AG10803 (cell line): ENCODE measurements at regions not wholly inside any gene's neighbourhood (a gene's known extent, or its start where the extent isn't known, plus 50 kb on each side); places are given as distances from the start of the nearest gene placed in this dataset.

Experiments
- DNase-seq: peaks from one replicate; pipeline ENCODE4 v3.0.0; 2010; ENCODE audit warnings: low read depth
- H3K4me3 ChIP-seq: 2 replicates; pipeline ENCODE4 v1.5.1; 2011; ENCODE audit warnings: mild to moderate bottlenecking, low read length, control low read depth
- TF ChIP-seq, protein P1 (sequence below): conservative IDR thresholded peaks from 2 replicates; pipeline ENCODE4 v1.5.1; 2011; ENCODE audit warnings: mild to moderate bottlenecking, low read length, control low read depth, inconsistent platforms

DNA sequence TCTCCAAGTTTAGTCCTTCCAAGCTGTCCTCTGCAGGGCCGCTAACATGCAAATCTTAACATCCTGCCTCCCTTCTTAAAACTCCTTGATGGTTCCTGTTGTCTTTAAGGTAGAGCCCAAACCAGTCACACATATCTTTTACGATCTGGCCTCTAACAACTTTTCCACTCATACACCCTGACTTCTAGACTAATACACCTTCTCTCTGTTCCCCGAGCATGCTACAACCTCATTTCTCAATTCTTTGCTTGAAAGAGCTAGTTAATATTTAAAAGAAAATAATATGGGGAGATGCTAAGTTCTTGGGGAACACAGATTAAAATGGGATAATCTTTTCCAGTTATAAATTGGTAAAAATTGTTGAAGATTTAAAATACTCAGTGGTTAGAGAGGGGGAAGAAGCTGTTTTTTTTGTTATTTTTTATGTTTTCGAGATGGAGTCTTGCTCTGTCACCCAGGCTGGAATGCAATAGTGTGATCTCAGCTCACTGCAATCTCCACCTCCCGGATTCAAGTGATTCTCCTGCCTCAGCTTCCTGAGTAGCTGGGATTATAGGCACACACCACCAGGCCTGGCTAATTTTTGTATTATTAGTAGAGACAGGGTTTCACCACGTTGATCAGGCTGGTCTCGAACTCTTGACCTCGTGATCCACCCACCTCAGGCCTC, 250.7 kb downstream of the MAFB start:
- DNase-seq, result peak; percentile 36
- no peak overlapping the region for H3K4me3 ChIP-seq
- TF ChIP-seq, protein P1, sequence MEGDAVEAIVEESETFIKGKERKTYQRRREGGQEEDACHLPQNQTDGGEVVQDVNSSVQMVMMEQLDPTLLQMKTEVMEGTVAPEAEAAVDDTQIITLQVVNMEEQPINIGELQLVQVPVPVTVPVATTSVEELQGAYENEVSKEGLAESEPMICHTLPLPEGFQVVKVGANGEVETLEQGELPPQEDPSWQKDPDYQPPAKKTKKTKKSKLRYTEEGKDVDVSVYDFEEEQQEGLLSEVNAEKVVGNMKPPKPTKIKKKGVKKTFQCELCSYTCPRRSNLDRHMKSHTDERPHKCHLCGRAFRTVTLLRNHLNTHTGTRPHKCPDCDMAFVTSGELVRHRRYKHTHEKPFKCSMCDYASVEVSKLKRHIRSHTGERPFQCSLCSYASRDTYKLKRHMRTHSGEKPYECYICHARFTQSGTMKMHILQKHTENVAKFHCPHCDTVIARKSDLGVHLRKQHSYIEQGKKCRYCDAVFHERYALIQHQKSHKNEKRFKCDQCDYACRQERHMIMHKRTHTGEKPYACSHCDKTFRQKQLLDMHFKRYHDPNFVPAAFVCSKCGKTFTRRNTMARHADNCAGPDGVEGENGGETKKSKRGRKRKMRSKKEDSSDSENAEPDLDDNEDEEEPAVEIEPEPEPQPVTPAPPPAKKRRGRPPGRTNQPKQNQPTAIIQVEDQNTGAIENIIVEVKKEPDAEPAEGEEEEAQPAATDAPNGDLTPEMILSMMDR, result no peak

DNA sequence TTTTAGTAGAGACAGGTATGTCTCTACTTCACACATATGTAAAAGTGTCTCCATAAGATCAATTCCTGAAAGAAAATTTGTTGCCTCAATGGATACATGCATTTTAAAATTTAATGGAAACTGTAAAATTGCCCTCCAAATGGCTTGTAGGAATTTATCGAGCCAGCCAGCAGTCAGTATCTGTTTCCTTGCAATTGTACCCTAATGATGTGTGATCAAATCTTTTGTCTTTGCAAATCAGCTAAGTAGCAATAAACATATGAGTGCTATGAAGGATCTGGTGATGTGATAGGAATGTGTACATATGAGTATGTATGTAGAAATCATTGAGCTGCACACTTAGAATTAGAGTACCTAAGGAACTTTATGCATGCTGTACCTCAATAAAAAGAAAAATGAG, 253.0 kb downstream of the MAFB start:
- TF ChIP-seq, protein P1, result no peak
- no peak overlapping the region for H3K4me3 ChIP-seq
- no peak for DNase-seq

DNA sequence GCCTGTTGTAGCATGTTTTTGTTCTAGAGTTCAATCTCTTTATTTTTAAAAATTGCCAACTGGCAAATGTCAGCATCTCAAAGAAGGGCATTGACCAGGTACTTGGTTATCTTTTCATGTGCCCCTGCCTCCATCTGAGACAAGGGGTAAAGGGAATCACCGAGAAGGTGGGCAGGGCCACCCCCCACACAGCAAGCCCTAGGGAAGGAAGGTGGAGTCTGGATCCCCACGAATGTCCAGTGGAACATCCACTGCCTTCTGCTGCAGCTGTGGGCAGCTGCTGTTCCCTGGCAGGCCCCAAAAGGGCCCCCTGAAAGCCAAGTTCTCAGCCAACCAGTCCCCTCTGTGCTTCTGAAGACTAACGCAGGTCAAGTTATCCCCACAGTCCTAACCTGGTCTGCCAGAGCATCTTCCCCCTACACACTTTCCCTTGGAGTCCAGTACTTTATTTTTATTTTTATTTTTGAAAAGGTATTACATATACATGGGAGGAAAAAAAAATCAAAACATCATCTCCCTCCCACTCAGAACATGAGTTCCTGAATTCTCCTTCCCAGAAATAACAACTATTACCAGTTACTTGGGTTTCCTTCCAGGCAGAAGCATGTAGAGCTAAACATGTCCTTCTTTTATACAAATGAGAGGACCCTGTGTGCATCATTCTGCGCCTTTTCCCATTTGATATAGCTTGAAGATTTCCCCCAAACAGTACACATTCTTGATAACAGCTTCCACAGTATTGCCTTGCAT, 253.7 kb downstream of the MAFB start:
- H3K4me3 ChIP-seq, result no peak overlapping the region
- no peak for DNase-seq
- TF ChIP-seq, protein P1, result no peak

DNA sequence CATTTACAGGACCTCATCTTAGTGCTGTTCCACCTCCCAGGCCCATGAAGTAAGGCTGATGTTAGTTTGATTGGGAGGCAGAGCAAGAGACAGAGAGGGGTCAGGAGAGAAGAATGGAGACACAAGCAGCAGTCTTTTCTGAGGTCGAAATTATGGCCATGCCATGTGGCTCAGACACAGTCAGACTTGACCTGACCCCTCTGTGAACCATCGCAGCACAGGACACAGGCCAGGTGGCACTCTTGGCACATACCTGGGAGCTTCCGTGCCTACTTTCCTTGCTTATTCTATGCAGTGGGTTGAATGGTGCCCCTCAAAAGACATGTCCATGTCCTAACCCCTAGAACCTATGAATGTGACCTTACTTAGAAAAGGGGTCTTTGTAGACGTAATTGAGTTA, 254.9 kb downstream of the MAFB start:
- H3K4me3 ChIP-seq, result no peak overlapping the region
- TF ChIP-seq, protein P1, result no peak
- no peak for DNase-seq

DNA sequence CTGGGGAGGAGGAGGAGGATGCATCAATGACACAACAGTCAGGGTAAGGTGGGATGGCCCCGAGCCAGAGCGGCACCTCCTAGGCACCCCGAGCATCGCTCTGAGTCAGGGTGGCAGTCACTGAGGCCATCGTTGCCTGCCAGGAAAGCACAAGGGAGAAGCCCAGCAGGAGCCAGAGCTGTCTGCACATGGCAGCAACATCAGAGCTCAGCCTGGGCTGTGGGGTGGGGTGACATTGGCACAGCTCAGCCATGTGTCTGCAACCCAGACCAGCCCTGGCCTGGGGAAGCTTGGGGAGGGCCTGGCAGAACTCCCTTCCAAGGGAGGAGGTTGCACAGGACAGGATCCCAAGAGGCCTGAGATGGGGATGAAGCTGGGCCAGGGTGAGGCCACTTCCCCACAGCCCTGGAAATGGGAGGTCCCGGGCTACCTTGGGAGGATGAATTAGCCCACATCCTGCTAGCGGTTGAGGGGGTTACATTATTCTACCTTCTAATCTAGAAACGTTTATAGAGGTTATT, 255.6 kb downstream of the MAFB start:
- no peak for DNase-seq
- TF ChIP-seq, protein P1, result no peak
- no peak overlapping the region for H3K4me3 ChIP-seq

DNA sequence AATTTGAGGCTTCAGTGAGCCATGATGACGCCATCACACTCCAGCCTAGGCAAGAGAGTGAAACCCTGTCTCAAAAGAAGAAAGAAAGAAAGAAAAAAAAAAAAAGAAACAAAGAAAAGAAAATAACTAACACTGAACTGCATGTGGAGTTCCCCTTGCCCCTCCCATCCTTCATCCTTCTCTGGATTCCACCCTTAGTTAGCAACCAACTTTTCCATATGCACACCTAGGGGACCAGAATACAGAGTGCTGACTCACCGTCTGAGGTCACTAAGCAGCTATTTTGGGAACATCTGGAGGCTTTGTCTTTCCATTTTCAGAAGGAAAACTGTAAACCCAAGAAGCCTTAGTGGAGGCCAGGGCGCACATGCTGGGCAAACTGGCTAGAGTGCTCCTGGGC, 257.4 kb downstream of the MAFB start:
- no peak overlapping the region for H3K4me3 ChIP-seq
- TF ChIP-seq, protein P1, result no peak
- peak; percentile 34 for DNase-seq

DNA sequence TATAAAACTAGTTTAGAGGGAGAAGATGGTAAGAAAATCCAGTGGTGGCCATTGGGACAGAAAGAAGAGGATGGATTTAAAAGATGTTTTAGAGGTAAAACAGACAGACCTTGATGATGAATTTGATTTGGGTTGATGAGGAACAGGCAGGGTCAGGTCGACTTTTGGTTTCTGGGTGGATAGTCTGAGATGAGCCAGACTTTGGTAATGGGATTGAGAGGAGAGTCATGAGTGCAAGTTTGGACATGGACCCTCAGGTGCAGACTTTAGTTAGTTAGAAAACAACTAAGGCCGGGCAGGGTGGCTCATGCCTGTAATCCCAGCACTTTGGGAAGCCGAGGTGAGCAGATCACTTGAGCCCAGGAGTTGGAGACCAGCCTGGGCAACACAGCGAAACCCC, 257.9 kb downstream of the MAFB start:
- no peak overlapping the region for H3K4me3 ChIP-seq
- TF ChIP-seq, protein P1, result no peak
- DNase-seq, result no peak
